Mesothelial cell of epicardium (in vitro differentiated cells): ENCODE measurements at regions not wholly inside any gene's neighbourhood (a gene's known extent, or its start where the extent isn't known, plus 50 kb on each side); places are given as distances from the start of the nearest gene placed in this dataset.

Experiments used
- DNase-seq, 2 experiments: peaks; one replicate each; pipeline ENCODE4 v3.0.0; 2021; ENCODE audit warnings: low spot score in 2 of 2; ENCODE audit not compliant: unreplicated experiment in 2 of 2
- H3K27ac Mint-ChIP-seq: 2 replicates; pipeline ENCODE4 v1.8.0; 2021; ENCODE audit warnings: mixed read lengths
- H3K27me3 Mint-ChIP-seq: 2 replicates; pipeline ENCODE4 v1.8.0; 2021; ENCODE audit warnings: low read depth, mixed read lengths
- H3K36me3 Mint-ChIP-seq: 2 replicates; pipeline ENCODE4 v1.8.0; 2021; ENCODE audit warnings: mixed read lengths
- H3K4me1 Mint-ChIP-seq: 2 replicates; pipeline ENCODE4 v1.8.0; 2021; ENCODE audit warnings: mixed read lengths
- H3K4me3 Mint-ChIP-seq: 2 replicates; pipeline ENCODE4 v1.8.0; 2021; ENCODE audit warnings: mild to moderate bottlenecking, moderate library complexity, mixed read lengths
- H3K9me3 Mint-ChIP-seq: 2 replicates; pipeline ENCODE4 v1.8.0; 2021; ENCODE audit warnings: mixed read lengths
- CTCF ChIP-seq: fragments of 200-600 bp; sonication (generic); IDR thresholded peaks from one replicate; pipeline ENCODE4 v1.5.0; 2021; ENCODE audit warnings: antibody characterized with exemption; ENCODE audit not compliant: unreplicated experiment

DNA sequence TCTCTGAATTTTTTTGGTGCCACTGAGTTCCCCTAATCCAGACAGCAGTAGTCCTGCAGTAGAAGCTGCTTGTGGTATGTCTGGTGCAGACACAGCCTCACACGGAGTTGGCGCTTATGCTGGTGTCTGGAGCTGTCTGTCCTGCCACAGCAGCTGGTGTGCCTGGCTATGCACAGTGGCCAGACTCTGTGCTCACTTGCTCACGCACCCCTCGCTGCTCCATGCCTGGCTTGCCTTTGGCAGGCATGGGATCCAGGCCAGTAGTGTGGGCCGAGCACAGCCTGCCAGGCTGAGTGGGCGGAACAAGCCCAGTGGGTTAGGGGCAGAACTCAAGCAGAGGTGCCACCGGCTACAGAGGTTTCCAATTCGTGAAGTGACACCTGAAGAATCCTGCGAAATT, 845.9 kb upstream of the PCDH9 start:
- no peak for TF ChIP-seq CTCF
- Mint-ChIP-seq H3K36me3 (no peaks in the 10 kb centered on the region), H3K4me1 (no peaks in the 10 kb centered on the region), H3K27me3 (no peaks in the 10 kb centered on the region), H3K27ac (no peak overlapping the region), H3K9me3 (no peaks in the 10 kb centered on the region), H3K4me3 (no peak overlapping the region)
- DNase-seq: no peak

DNA sequence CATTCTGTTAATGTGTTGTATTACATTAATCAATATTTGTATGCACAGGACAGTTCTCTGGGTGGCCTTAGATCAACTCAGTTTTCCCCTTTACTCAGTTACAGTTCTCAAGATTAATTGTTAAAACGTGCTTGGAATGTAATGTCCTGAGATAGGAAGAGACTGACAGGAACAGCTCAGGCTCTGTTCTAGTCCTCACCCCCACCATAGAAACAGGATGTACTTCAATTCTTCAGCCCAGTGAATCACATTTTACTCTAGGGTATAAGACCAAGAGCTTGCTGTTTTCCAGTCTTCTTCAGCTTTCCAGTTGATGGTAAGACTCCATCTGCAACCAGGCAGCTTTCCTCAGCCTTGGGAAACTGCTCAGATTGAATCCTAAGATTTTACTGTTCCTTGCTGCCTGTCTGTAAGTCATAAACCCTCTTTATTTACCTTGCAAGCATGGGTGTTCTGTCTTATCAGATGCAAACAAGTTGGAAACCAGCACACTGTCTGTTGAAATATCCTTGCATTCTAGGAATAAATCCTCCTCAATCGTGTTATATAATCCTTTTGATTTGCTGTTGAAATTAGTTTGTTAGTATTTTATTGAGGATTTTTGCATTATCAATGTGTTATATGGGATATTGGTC, 836.9 kb upstream of the PCDH9 start:
- Mint-ChIP-seq H3K27me3 (no peaks in the 10 kb centered on the region), H3K27ac (no peak overlapping the region)

GRCh38 chr13:68064001-68064770, 834.0 kb upstream of the PCDH9 start:
- Mint-ChIP-seq H3K4me3 (no peak overlapping the region), H3K9me3 (peaks cover 5% of the 10 kb centered on the region), H3K27me3 (no peaks in the 10 kb centered on the region), H3K27ac (no peak overlapping the region), H3K4me1 (no peaks in the 10 kb centered on the region), H3K36me3 (no peaks in the 10 kb centered on the region)
- no peak for TF ChIP-seq CTCF
- no peak for DNase-seq

More for the DNA sequence above, 836.9 kb upstream of the PCDH9 start:
- Mint-ChIP-seq H3K4me1 (no peaks in the 10 kb centered on the region), H3K4me3 (no peak overlapping the region), H3K9me3 (peaks cover 16% of the 10 kb centered on the region), H3K36me3 (no peaks in the 10 kb centered on the region)
- no peak for DNase-seq
- TF ChIP-seq CTCF: no peak

- no peak overlapping the region for H3K27ac Mint-ChIP-seq
- H3K27me3 Mint-ChIP-seq: no peaks in the 10 kb centered on the region
- DNase-seq: no peak
- no peaks in the 10 kb centered on the region for H3K4me1 Mint-ChIP-seq
- H3K36me3 Mint-ChIP-seq: no peaks in the 10 kb centered on the region
- no peaks in the 10 kb centered on the region for H3K9me3 Mint-ChIP-seq
- H3K4me3 Mint-ChIP-seq: no peak overlapping the region
- no peak for TF ChIP-seq CTCF
These were observed 833.0 kb upstream of the PCDH9 start for GRCh38 chr13:68063181-68063580.

DNA sequence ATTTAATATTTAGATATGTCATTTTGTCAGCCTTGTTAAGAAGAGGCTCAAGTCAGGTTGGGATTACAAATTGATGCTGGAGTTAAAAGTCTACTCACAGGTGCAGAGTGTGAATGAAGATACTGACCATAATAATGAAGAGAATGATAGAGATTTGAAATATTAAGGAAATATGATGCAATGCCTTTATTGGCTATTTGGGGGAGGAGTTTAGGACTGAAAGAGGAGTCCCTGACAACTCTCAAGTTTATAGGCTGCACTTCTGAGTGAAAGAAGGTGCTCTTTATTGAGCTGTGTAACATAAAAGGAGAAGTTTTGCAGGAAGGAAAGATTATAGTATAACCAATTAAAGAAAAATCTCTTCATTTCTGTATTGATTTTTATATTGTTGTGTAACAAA, 827.7 kb upstream of the PCDH9 start:
- Mint-ChIP-seq H3K9me3 (peaks cover 21% of the 10 kb centered on the region), H3K4me1 (no peaks in the 10 kb centered on the region), H3K27me3 (no peaks in the 10 kb centered on the region), H3K27ac (no peak overlapping the region), H3K36me3 (no peaks in the 10 kb centered on the region), H3K4me3 (no peak overlapping the region)
- no peak for TF ChIP-seq CTCF
- no peak for DNase-seq
